ENCODE measurements at regions not wholly inside any gene's neighbourhood (a gene's known extent, or its start where the extent isn't known, plus 50 kb on each side); places are given as distances from the start of the nearest gene placed in this dataset.

- BruUV-seq (replicated peaks): no TSS peak
- CTCF ChIA-PET: no interaction called here
These were observed 293.1 kb downstream of the SMARCA1 start for GRCh38 chrX:129230168-129230567.

GRCh38 chrX:129227366-129227765 is 295.9 kb downstream of the SMARCA1 start:
- Histone ChIP-seq H3K4me3 (ENCODE audit: low read depth, low read length, poor library complexity, severe bottlenecking) (no peak overlapping the region), H3K27me3 (replicated peaks; ENCODE audit: insufficient read depth, low read depth, low read length, poor library complexity) (no peaks in the 10 kb centered on the region), H3K27ac (ENCODE audit: low read depth, low read length, poor library complexity, severe bottlenecking) (no peak overlapping the region), H3K4me1 (ENCODE audit: insufficient read depth, low read length, poor library complexity, severe bottlenecking) (no peaks in the 10 kb centered on the region), H3K36me3 (ENCODE audit: insufficient read depth, low read length, poor library complexity, severe bottlenecking) (no peaks in the 10 kb centered on the region), H3K9me3 (ENCODE audit: low read depth, low read length, poor library complexity, severe bottlenecking) (no peaks in the 10 kb centered on the region)
- CTCF ChIA-PET: no interaction called here
- intact Hi-C loops (cut with micrococcal nuclease; ENCODE audit: unreplicated experiment): no loop called here
- no peak for DNase-seq (ENCODE audit: low spot score)
- no peak for TF ChIP-seq EZH2 (IDR thresholded peaks at IDR 0.05; ENCODE audit: borderline replicate concordance, low read depth, low read length, poor library complexity, severe bottlenecking)
- no peak for TF ChIP-seq CTCF (conservative IDR thresholded peaks at IDR 0.05; ENCODE audit: low read depth, low read length)
- no TSS peak for BruUV-seq (replicated peaks)
- POLR2A ChIA-PET (ENCODE audit: low non-redundant PET): no interaction called here

More at GRCh38 chrX:129230168-129230567, 293.1 kb downstream of the SMARCA1 start:
- POLR2A ChIA-PET (ENCODE audit: low non-redundant PET): no interaction called here
- intact Hi-C loops (cut with micrococcal nuclease; ENCODE audit: unreplicated experiment): no loop called here
- Histone ChIP-seq H3K36me3 (ENCODE audit: insufficient read depth, low read length, poor library complexity, severe bottlenecking) (no peaks in the 10 kb centered on the region), H3K9me3 (ENCODE audit: low read depth, low read length, poor library complexity, severe bottlenecking) (no peaks in the 10 kb centered on the region), H3K4me1 (ENCODE audit: insufficient read depth, low read length, poor library complexity, severe bottlenecking) (no peaks in the 10 kb centered on the region), H3K27ac (ENCODE audit: low read depth, low read length, poor library complexity, severe bottlenecking) (no peak overlapping the region), H3K4me3 (ENCODE audit: low read depth, low read length, poor library complexity, severe bottlenecking) (no peak overlapping the region), H3K27me3 (replicated peaks; ENCODE audit: insufficient read depth, low read depth, low read length, poor library complexity) (no peaks in the 10 kb centered on the region)
- DNase-seq (ENCODE audit: low spot score): no peak
- TF ChIP-seq CTCF (conservative IDR thresholded peaks at IDR 0.05; ENCODE audit: low read depth, low read length) (no peak), EZH2 (IDR thresholded peaks at IDR 0.05; ENCODE audit: borderline replicate concordance, low read depth, low read length, poor library complexity, severe bottlenecking) (no peak)

- Histone ChIP-seq H3K4me1 (ENCODE audit: insufficient read depth, low read length, poor library complexity, severe bottlenecking) (no peaks in the 10 kb centered on the region), H3K36me3 (ENCODE audit: insufficient read depth, low read length, poor library complexity, severe bottlenecking) (no peaks in the 10 kb centered on the region), H3K4me3 (ENCODE audit: low read depth, low read length, poor library complexity, severe bottlenecking) (no peak overlapping the region), H3K27ac (ENCODE audit: low read depth, low read length, poor library complexity, severe bottlenecking) (no peak overlapping the region), H3K27me3 (replicated peaks; ENCODE audit: insufficient read depth, low read depth, low read length, poor library complexity) (no peaks in the 10 kb centered on the region), H3K9me3 (ENCODE audit: low read depth, low read length, poor library complexity, severe bottlenecking) (no peaks in the 10 kb centered on the region)
- intact Hi-C loops (cut with micrococcal nuclease; ENCODE audit: unreplicated experiment): no loop called here
- TF ChIP-seq CTCF (conservative IDR thresholded peaks at IDR 0.05; ENCODE audit: low read depth, low read length): no peak
- no peak for TF ChIP-seq EZH2 (IDR thresholded peaks at IDR 0.05; ENCODE audit: borderline replicate concordance, low read depth, low read length, poor library complexity, severe bottlenecking)
- no TSS peak for BruUV-seq (replicated peaks)
- ChIA-PET POLR2A (ENCODE audit: low non-redundant PET) (no interaction called here), CTCF (no interaction called here)
- no peak for DNase-seq (ENCODE audit: low spot score)
These were observed 329.9 kb downstream of the SMARCA1 start for GRCh38 chrX:129193357-129193756.
